ENCODE measurements at regions not wholly inside any gene's neighbourhood (a gene's known extent, or its start where the extent isn't known, plus 50 kb on each side); places are given as distances from the start of the nearest gene placed in this dataset.

- no peak for TF ChIP-seq CTCF (IDR thresholded peaks at IDR 0.05; ENCODE audit: low read depth, low read length)
- TF ChIP-seq MAX (IDR thresholded peaks at IDR 0.05; ENCODE audit: low read depth, low read length), result no peak
- no peak for TF ChIP-seq POLR2A (IDR thresholded peaks at IDR 0.05; ENCODE audit: extremely low read depth, insufficient read length)
Observed at GRCh38 chr3:157939166-157939565, 167.1 kb downstream of the SHOX2 start.
